ENCODE measurements at regions not wholly inside any gene's neighbourhood (a gene's known extent, or its start where the extent isn't known, plus 50 kb on each side); places are given as distances from the start of the nearest gene placed in this dataset. TPM values are rescaled to one million over a fixed set of nuclear protein-coding genes. Genes with fewer than 3 reads are reported as not detected.

GRCh38 chr12:118922405-118922804, 58.9 kb upstream of the SRRM4 start:
- DNase-seq (ENCODE audit: insufficient read length, low spot score, missing footprints): no peak
- no peaks in the 10 kb centered on the region for H3K9me3 ChIP-seq (ENCODE audit: low read depth, low read length)
- no peaks in the 10 kb centered on the region for H3K4me1 ChIP-seq (ENCODE audit: insufficient read depth, low read length)
- TF ChIP-seq, protein P1, sequence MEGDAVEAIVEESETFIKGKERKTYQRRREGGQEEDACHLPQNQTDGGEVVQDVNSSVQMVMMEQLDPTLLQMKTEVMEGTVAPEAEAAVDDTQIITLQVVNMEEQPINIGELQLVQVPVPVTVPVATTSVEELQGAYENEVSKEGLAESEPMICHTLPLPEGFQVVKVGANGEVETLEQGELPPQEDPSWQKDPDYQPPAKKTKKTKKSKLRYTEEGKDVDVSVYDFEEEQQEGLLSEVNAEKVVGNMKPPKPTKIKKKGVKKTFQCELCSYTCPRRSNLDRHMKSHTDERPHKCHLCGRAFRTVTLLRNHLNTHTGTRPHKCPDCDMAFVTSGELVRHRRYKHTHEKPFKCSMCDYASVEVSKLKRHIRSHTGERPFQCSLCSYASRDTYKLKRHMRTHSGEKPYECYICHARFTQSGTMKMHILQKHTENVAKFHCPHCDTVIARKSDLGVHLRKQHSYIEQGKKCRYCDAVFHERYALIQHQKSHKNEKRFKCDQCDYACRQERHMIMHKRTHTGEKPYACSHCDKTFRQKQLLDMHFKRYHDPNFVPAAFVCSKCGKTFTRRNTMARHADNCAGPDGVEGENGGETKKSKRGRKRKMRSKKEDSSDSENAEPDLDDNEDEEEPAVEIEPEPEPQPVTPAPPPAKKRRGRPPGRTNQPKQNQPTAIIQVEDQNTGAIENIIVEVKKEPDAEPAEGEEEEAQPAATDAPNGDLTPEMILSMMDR (IDR thresholded peaks at IDR 0.05; ENCODE audit: extremely low read depth, low read depth, low read length): no peak
- H3K4me3 ChIP-seq (ENCODE audit: insufficient read depth, low read length): no peak overlapping the region
- H4K20me1 ChIP-seq (ENCODE audit: insufficient read depth, low read length): no peaks in the 10 kb centered on the region
- H3K27ac ChIP-seq (ENCODE audit: low read depth, low read length): no peak overlapping the region
- no peak overlapping the region for H2AFZ ChIP-seq (ENCODE audit: low read length)
- no peaks in the 10 kb centered on the region for H3K27me3 ChIP-seq (ENCODE audit: insufficient read depth, low read length)
- H3K4me2 ChIP-seq (ENCODE audit: insufficient read depth, low read length): no peak overlapping the region
- H3K36me3 ChIP-seq (ENCODE audit: insufficient read depth, low read length): no peaks in the 10 kb centered on the region
- no peaks in the 10 kb centered on the region for H3K79me2 ChIP-seq (ENCODE audit: insufficient read depth, low read length)

- no peaks in the 10 kb centered on the region for H3K27me3 ChIP-seq (ENCODE audit: insufficient read depth, low read length)
- H3K79me2 ChIP-seq (ENCODE audit: insufficient read depth, low read length): no peaks in the 10 kb centered on the region
- no peak overlapping the region for H2AFZ ChIP-seq (ENCODE audit: low read length)
- no peak for DNase-seq (ENCODE audit: insufficient read length, low spot score, missing footprints)
- H4K20me1 ChIP-seq (ENCODE audit: insufficient read depth, low read length): no peaks in the 10 kb centered on the region
- no peak overlapping the region for H3K4me2 ChIP-seq (ENCODE audit: insufficient read depth, low read length)
- H3K27ac ChIP-seq (ENCODE audit: low read depth, low read length): no peak overlapping the region
- no peaks in the 10 kb centered on the region for H3K36me3 ChIP-seq (ENCODE audit: insufficient read depth, low read length)
- H3K4me1 ChIP-seq (ENCODE audit: insufficient read depth, low read length): no peaks in the 10 kb centered on the region
- no peaks in the 10 kb centered on the region for H3K9me3 ChIP-seq (ENCODE audit: low read depth, low read length)
- H3K4me3 ChIP-seq (ENCODE audit: insufficient read depth, low read length): no peak overlapping the region
- TF ChIP-seq, protein P1 (IDR thresholded peaks at IDR 0.05; ENCODE audit: extremely low read depth, low read depth, low read length): no peak
These were observed 55.9 kb upstream of the SRRM4 start for GRCh38 chr12:118925407-118925806.

- no peak overlapping the region for H3K27ac ChIP-seq (ENCODE audit: low read depth, low read length)
- no peaks in the 10 kb centered on the region for H4K20me1 ChIP-seq (ENCODE audit: insufficient read depth, low read length)
- H2AFZ ChIP-seq (ENCODE audit: low read length): no peak overlapping the region
- TF ChIP-seq, protein P1 (IDR thresholded peaks at IDR 0.05; ENCODE audit: extremely low read depth, low read depth, low read length): no peak
- H3K27me3 ChIP-seq (ENCODE audit: insufficient read depth, low read length): no peaks in the 10 kb centered on the region
- no peak overlapping the region for H3K4me2 ChIP-seq (ENCODE audit: insufficient read depth, low read length)
- DNase-seq (ENCODE audit: insufficient read length, low spot score, missing footprints): no peak
- H3K36me3 ChIP-seq (ENCODE audit: insufficient read depth, low read length): no peaks in the 10 kb centered on the region
- no peak overlapping the region for H3K4me3 ChIP-seq (ENCODE audit: insufficient read depth, low read length)
- H3K9me3 ChIP-seq (ENCODE audit: low read depth, low read length): no peaks in the 10 kb centered on the region
- H3K79me2 ChIP-seq (ENCODE audit: insufficient read depth, low read length): no peaks in the 10 kb centered on the region
- no peaks in the 10 kb centered on the region for H3K4me1 ChIP-seq (ENCODE audit: insufficient read depth, low read length)
These were observed 55.5 kb upstream of the SRRM4 start for GRCh38 chr12:118925826-118926225.

Small RNA genes in the stretch of these regions (small RNA-seq; reads per million reads assigned to genes)
- gene RF00428: not detected
- gene RNA5SP374: not detected
